ENCODE measurements at regions not wholly inside any gene's neighbourhood (a gene's known extent, or its start where the extent isn't known, plus 50 kb on each side); places are given as distances from the start of the nearest gene placed in this dataset.

- Histone ChIP-seq H3K4me2 (replicated peaks; ENCODE audit: low read depth, low read length, poor library complexity, severe bottlenecking) (no peak overlapping the region), H3K27me3 (replicated peaks in 1 of 4; ENCODE audit: control extremely low read depth in 1 of 4, control insufficient read depth in 3 of 4, insufficient read depth in 4 of 4, low read length in 3 of 4) (no peaks in the 10 kb centered on the region), H2AFZ (ENCODE audit: insufficient read depth, low read depth, low read length, poor library complexity, severe bottlenecking) (no peak overlapping the region), H3K27ac (ENCODE audit: low read length in 2 of 2) (no peak overlapping the region), H3K36me3 (replicated peaks in 1 of 2; ENCODE audit: control extremely low read depth in 1 of 2, control insufficient read depth in 1 of 2, extremely low read depth in 1 of 2, insufficient read depth in 2 of 2, low read length in 1 of 2) (no peaks in the 10 kb centered on the region), H3K4me3 (ENCODE audit: control extremely low read depth in 1 of 5, extremely low read depth in 1 of 5, insufficient read depth in 1 of 5, low read depth in 2 of 5, low read length in 4 of 5) (no peak overlapping the region), H3K9ac (ENCODE audit: low read length) (no peak overlapping the region), H4K20me1 (ENCODE audit: control insufficient read depth, insufficient read depth, low read length, poor library complexity, severe bottlenecking) (no peaks in the 10 kb centered on the region), H3K4me1 (ENCODE audit: control insufficient read depth in 2 of 2, insufficient read depth in 2 of 2, low read length in 2 of 2) (no peaks in the 10 kb centered on the region), H3K79me2 (ENCODE audit: control insufficient read depth, insufficient read depth, low read length) (no peaks in the 10 kb centered on the region), H3K9me3 (ENCODE audit: control extremely low read depth in 1 of 3, control insufficient read depth in 2 of 3, insufficient read depth in 1 of 3, low read length in 2 of 3) (peaks cover 0 to 6% (median 0%) of the 10 kb centered on the region in 3 donors)
- DNase-seq (no peak), ATAC-seq (ENCODE audit: low read depth) (no peak)
- CTCF ChIA-PET: no interaction called here
- TF ChIP-seq CTCF (IDR thresholded peaks at IDR 0.05): no peak
- H3K27ac Mint-ChIP-seq: no peak overlapping the region
- H3K4me1 Mint-ChIP-seq: no peaks in the 10 kb centered on the region
- H3K9me3 Mint-ChIP-seq (ENCODE audit: insufficient read depth): peaks cover 2% of the 10 kb centered on the region
- H3K27me3 Mint-ChIP-seq: no peaks in the 10 kb centered on the region
- no peak overlapping the region for H3K4me3 Mint-ChIP-seq
- no CpG with 5 or more reads among the region's 2 CpGs for WGBS (ENCODE audit: insufficient coverage)
- POLR2A ChIA-PET: no interaction called here
- intact Hi-C loops (cut with micrococcal nuclease): no loop called here
Measured at GRCh38 chr15:98063315-98063714, 102.8 kb downstream of the ARRDC4 start.

- Mint-ChIP-seq H3K27me3 (no peaks in the 10 kb centered on the region), H3K27ac (no peak overlapping the region), H3K4me3 (no peak overlapping the region), H3K9me3 (ENCODE audit: insufficient read depth) (peaks cover 2% of the 10 kb centered on the region), H3K4me1 (no peaks in the 10 kb centered on the region)
- no peak for TF ChIP-seq EZH2 (IDR thresholded peaks at IDR 0.05; ENCODE audit: borderline replicate concordance, insufficient read depth, low read depth, low read length, poor library complexity, severe bottlenecking)
- no peak for TF ChIP-seq CTCF (IDR thresholded peaks at IDR 0.05)
- no peak overlapping the region for H3K4me3 ChIP-seq (ENCODE audit: control extremely low read depth in 1 of 5, extremely low read depth in 1 of 5, insufficient read depth in 1 of 5, low read depth in 2 of 5, low read length in 4 of 5)
- no peak overlapping the region for H3K4me2 ChIP-seq (replicated peaks; ENCODE audit: low read depth, low read length, poor library complexity, severe bottlenecking)
- DNase-seq: no peak
- no peak overlapping the region for H3K9ac ChIP-seq (ENCODE audit: low read length)
- no peaks in the 10 kb centered on the region for H3K27me3 ChIP-seq (replicated peaks in 1 of 4; ENCODE audit: control extremely low read depth in 1 of 4, control insufficient read depth in 3 of 4, insufficient read depth in 4 of 4, low read length in 3 of 4)
- H4K20me1 ChIP-seq (ENCODE audit: control insufficient read depth, insufficient read depth, low read length, poor library complexity, severe bottlenecking): no peaks in the 10 kb centered on the region
- H3K36me3 ChIP-seq (replicated peaks in 1 of 2; ENCODE audit: control extremely low read depth in 1 of 2, control insufficient read depth in 1 of 2, extremely low read depth in 1 of 2, insufficient read depth in 2 of 2, low read length in 1 of 2): no peaks in the 10 kb centered on the region
- ATAC-seq (ENCODE audit: low read depth): no peak
- intact Hi-C loops (cut with micrococcal nuclease): no loop called here
- H2AFZ ChIP-seq (ENCODE audit: insufficient read depth, low read depth, low read length, poor library complexity, severe bottlenecking): no peak overlapping the region
- ChIA-PET POLR2A (no interaction called here), CTCF (no interaction called here)
- H3K79me2 ChIP-seq (ENCODE audit: control insufficient read depth, insufficient read depth, low read length): no peaks in the 10 kb centered on the region
- no peaks in the 10 kb centered on the region for H3K4me1 ChIP-seq (ENCODE audit: control insufficient read depth in 2 of 2, insufficient read depth in 2 of 2, low read length in 2 of 2)
- peaks cover 0 to 6% (median 0%) of the 10 kb centered on the region in 3 donors for H3K9me3 ChIP-seq (ENCODE audit: control extremely low read depth in 1 of 3, control insufficient read depth in 2 of 3, insufficient read depth in 1 of 3, low read length in 2 of 3)
- H3K27ac ChIP-seq (ENCODE audit: low read length in 2 of 2): no peak overlapping the region
Measured at GRCh38 chr15:98063871-98064270, 103.4 kb downstream of the ARRDC4 start.
